GM04503 (cell line): ENCODE measurements at regions not wholly inside any gene's neighbourhood (a gene's known extent, or its start where the extent isn't known, plus 50 kb on each side); places are given as distances from the start of the nearest gene placed in this dataset.
"Not testable (repeated sequence)": the region's sequence is repeated elsewhere in the genome, so short reads cannot be mapped to it uniquely, and the experiment has no call there.

Experiments
- DNase-seq: peaks from one replicate; pipeline ENCODE4 v3.0.0-alpha.2; 2012; ENCODE audit warnings: low read depth

GRCh38 chr2:43018179-43019024, 208.0 kb downstream of the ZFP36L2 start:
- peak; percentile 57 for DNase-seq

- DNase-seq, result no peak
Observed at GRCh38 chr2:43013821-43014345, 212.5 kb downstream of the ZFP36L2 start.

- DNase-seq, result no peak
Observed at GRCh38 chr2:43012966-43013365, 213.4 kb downstream of the ZFP36L2 start.

GRCh38 chr2:43011158-43011491, 215.3 kb downstream of the ZFP36L2 start:
- DNase-seq, result no peak

- no peak for DNase-seq
Observed at GRCh38 chr2:43010438-43011157, 215.8 kb downstream of the ZFP36L2 start.

GRCh38 chr2:43009448-43009847, 217.0 kb downstream of the ZFP36L2 start:
- DNase-seq, result no peak

- DNase-seq, result no peak
Observed at GRCh38 chr2:43008388-43008787, 216.0 kb upstream of the HAAO start.

- no peak for DNase-seq
Observed at GRCh38 chr2:43007901-43008300, 215.5 kb upstream of the HAAO start.

- DNase-seq, result no peak
Observed at GRCh38 chr2:43006834-43007543, 214.6 kb upstream of the HAAO start.

- no peak for DNase-seq
Observed at GRCh38 chr2:43005975-43006833, 213.8 kb upstream of the HAAO start.

GRCh38 chr2:43005245-43005974, 213.0 kb upstream of the HAAO start:
- no peak for DNase-seq

GRCh38 chr2:43004879-43005244, 212.5 kb upstream of the HAAO start:
- DNase-seq, result no peak

GRCh38 chr2:43004126-43004865, 211.9 kb upstream of the HAAO start:
- not testable (repeated sequence) for DNase-seq

GRCh38 chr2:43003702-43004101, 211.3 kb upstream of the HAAO start:
- DNase-seq, result no peak

- DNase-seq, result no peak
Observed at GRCh38 chr2:43001787-43002468, 209.5 kb upstream of the HAAO start.

GRCh38 chr2:43001055-43001378, 208.6 kb upstream of the HAAO start:
- DNase-seq, result no peak

- no peak for DNase-seq
Observed at GRCh38 chr2:43000242-43001054, 208.1 kb upstream of the HAAO start.

- DNase-seq, result no peak
Observed at GRCh38 chr2:42999856-43000241, 207.5 kb upstream of the HAAO start.

GRCh38 chr2:42999391-42999841, 207.0 kb upstream of the HAAO start:
- no peak for DNase-seq
